Ecto neural progenitor cell (in vitro differentiated cells): ENCODE measurements at regions not wholly inside any gene's neighbourhood (a gene's known extent, or its start where the extent isn't known, plus 50 kb on each side); places are given as distances from the start of the nearest gene placed in this dataset.
"Not testable (repeated sequence)": the region's sequence is repeated elsewhere in the genome, so short reads cannot be mapped to it uniquely, and the experiment has no call there.

ENCODE experiments used
- DNase-seq: peaks from one replicate; pipeline ENCODE4 v3.0.0-alpha.2; 2018; ENCODE audit warnings: low spot score

- no peak for DNase-seq
Observed at GRCh38 chr3:95629802-95630201, 1184.6 kb upstream of the EPHA6 start.

- DNase-seq = no peak
Observed at GRCh38 chr3:95645291-95645690, 1169.1 kb upstream of the EPHA6 start.

- DNase-seq = no peak
Observed at GRCh38 chr3:95654570-95655362, 1159.6 kb upstream of the EPHA6 start.

GRCh38 chr3:95655363-95655986, 1158.9 kb upstream of the EPHA6 start:
- DNase-seq = no peak

- no peak for DNase-seq
Observed at GRCh38 chr3:95670765-95671164, 1143.6 kb upstream of the EPHA6 start.

- no peak for DNase-seq
Observed at GRCh38 chr3:95673215-95673614, 1141.2 kb upstream of the EPHA6 start.

GRCh38 chr3:95705786-95706418, 1108.5 kb upstream of the EPHA6 start:
- no peak for DNase-seq

GRCh38 chr3:95707268-95707667, 1107.1 kb upstream of the EPHA6 start:
- DNase-seq = no peak

- no peak for DNase-seq
Observed at GRCh38 chr3:95710684-95711083, 1103.7 kb upstream of the EPHA6 start.

GRCh38 chr3:95711789-95712188, 1102.6 kb upstream of the EPHA6 start:
- no peak for DNase-seq

GRCh38 chr3:95715128-95715527, 1099.3 kb upstream of the EPHA6 start:
- DNase-seq = no peak

- no peak for DNase-seq
Observed at GRCh38 chr3:95717048-95717447, 1097.3 kb upstream of the EPHA6 start.

- DNase-seq = no peak
Observed at GRCh38 chr3:95718168-95718567, 1096.2 kb upstream of the EPHA6 start.

GRCh38 chr3:95719481-95719880, 1094.9 kb upstream of the EPHA6 start:
- no peak for DNase-seq

GRCh38 chr3:95721938-95722337, 1092.5 kb upstream of the EPHA6 start:
- no peak for DNase-seq

GRCh38 chr3:95725770-95726169, 1088.6 kb upstream of the EPHA6 start:
- no peak for DNase-seq

- DNase-seq = no peak
Observed at GRCh38 chr3:95731753-95732152, 1082.6 kb upstream of the EPHA6 start.

- no peak for DNase-seq
Observed at GRCh38 chr3:95733336-95733735, 1081.1 kb upstream of the EPHA6 start.

- DNase-seq = no peak
Observed at GRCh38 chr3:95738045-95738444, 1076.3 kb upstream of the EPHA6 start.

GRCh38 chr3:95744896-95745295, 1069.5 kb upstream of the EPHA6 start:
- not testable (repeated sequence) for DNase-seq

- DNase-seq = no peak
Observed at GRCh38 chr3:95750097-95750496, 1064.3 kb upstream of the EPHA6 start.

- no peak for DNase-seq
Observed at GRCh38 chr3:95751509-95751908, 1062.9 kb upstream of the EPHA6 start.

- no peak for DNase-seq
Observed at GRCh38 chr3:95752199-95752598, 1062.2 kb upstream of the EPHA6 start.
